ENCODE measurements at regions not wholly inside any gene's neighbourhood (a gene's known extent, or its start where the extent isn't known, plus 50 kb on each side); places are given as distances from the start of the nearest gene placed in this dataset.

DNA sequence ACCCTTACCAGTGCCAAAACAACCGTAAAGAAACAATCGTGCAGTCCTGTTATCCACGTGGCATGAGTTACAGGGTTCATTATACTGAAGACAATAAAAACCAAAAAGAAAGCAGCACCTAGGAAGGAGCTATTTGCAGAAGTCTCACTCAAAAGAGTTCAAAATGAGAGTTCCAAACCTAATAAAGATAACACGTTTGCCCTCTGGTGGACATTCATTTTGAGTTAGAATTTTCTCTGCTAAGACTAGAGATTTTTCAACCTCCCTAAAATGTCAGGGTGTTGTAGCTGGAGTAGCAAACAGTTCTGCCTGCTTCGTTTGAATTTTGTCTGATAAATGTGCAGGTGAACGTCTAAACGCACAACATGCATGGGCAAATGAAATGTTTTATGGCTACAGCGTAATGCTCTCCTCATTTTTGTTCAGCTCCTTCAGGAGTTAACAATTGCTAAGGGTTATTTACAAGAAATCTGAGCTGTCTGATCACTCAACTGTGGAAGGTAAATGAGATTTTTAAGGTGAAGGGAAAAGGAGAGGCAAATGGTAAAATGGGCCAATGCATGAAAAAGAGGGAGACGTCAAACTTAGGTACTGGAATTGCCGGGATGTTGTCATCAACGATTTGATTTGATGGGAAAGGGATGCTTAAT lies 1067.9 kb upstream of the EEF2KMT start:
- Histone ChIP-seq H3K36me3 (ENCODE audit: control insufficient read depth in 1 of 2, insufficient read depth in 2 of 2, low read length in 2 of 2) (no peaks in the 10 kb centered on the region), H3K4me1 (ENCODE audit: control insufficient read depth in 1 of 2, insufficient read depth in 2 of 2, low read length in 2 of 2) (no peaks in the 10 kb centered on the region), H3K27ac (ENCODE audit: low read depth, low read length) (no peak overlapping the region), H3K4me3 (ENCODE audit: low read depth in 1 of 2, low read length in 2 of 2) (no peak overlapping the region), H3K9me3 (ENCODE audit: control insufficient read depth in 1 of 2, low read length in 2 of 2) (no peaks in the 10 kb centered on the region), H3K27me3 (ENCODE audit: control insufficient read depth in 1 of 2, insufficient read depth in 2 of 2, low read length in 2 of 2) (no peaks in the 10 kb centered on the region), H3K9ac (ENCODE audit: low read depth in 1 of 2, low read length in 2 of 2) (no peak overlapping the region)

DNA sequence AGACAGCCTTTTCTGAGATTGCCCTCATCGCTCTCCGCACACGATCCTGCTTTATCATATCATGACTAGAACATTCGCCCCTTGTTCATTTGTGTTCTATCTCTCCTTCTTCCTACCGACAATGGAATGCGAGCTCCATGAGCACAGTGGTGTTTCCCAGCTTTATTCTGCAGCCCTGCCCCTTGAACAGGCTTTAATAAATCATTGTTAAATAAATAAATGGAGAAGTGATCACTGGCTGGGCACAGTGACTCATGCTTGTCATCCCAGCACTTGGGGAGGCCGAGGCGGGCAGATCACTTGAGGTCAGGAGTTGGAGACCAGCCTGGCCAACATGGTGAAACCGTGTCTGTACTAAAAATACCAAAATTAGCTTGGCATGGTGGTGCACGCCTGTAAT lies 1063.3 kb upstream of the EEF2KMT start:
- Histone ChIP-seq H3K4me3 (ENCODE audit: low read depth in 1 of 2, low read length in 2 of 2) (no peak overlapping the region), H3K27me3 (ENCODE audit: control insufficient read depth in 1 of 2, insufficient read depth in 2 of 2, low read length in 2 of 2) (no peaks in the 10 kb centered on the region), H3K9me3 (ENCODE audit: control insufficient read depth in 1 of 2, low read length in 2 of 2) (no peaks in the 10 kb centered on the region), H3K4me1 (ENCODE audit: control insufficient read depth in 1 of 2, insufficient read depth in 2 of 2, low read length in 2 of 2) (no peaks in the 10 kb centered on the region), H3K27ac (ENCODE audit: low read depth, low read length) (no peak overlapping the region), H3K9ac (ENCODE audit: low read depth in 1 of 2, low read length in 2 of 2) (no peak overlapping the region), H3K36me3 (ENCODE audit: control insufficient read depth in 1 of 2, insufficient read depth in 2 of 2, low read length in 2 of 2) (no peaks in the 10 kb centered on the region)

DNA sequence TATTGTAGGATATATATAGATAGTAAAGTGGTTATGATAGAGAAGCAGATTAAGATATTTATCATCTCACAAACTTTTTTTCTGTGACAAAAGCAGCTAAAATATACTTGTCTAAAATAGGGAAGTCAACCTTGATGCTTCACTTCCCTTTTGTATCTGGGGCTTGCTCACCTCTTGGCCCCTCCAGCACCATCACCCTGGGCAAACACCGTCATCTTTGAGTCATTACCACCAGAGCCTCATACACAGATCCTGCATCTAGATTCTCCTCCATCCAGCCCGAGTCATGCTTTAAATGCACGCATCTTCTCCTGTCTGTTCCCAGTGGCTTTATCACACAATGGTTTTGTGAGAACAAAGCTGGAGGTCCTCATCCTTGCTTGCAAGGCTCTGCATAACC lies 1062.7 kb upstream of the EEF2KMT start:
- Histone ChIP-seq H3K9me3 (ENCODE audit: control insufficient read depth in 1 of 2, low read length in 2 of 2) (no peaks in the 10 kb centered on the region), H3K27me3 (ENCODE audit: control insufficient read depth in 1 of 2, insufficient read depth in 2 of 2, low read length in 2 of 2) (no peaks in the 10 kb centered on the region), H3K36me3 (ENCODE audit: control insufficient read depth in 1 of 2, insufficient read depth in 2 of 2, low read length in 2 of 2) (no peaks in the 10 kb centered on the region), H3K4me3 (ENCODE audit: low read depth in 1 of 2, low read length in 2 of 2) (no peak overlapping the region), H3K9ac (ENCODE audit: low read depth in 1 of 2, low read length in 2 of 2) (no peak overlapping the region), H3K4me1 (ENCODE audit: control insufficient read depth in 1 of 2, insufficient read depth in 2 of 2, low read length in 2 of 2) (no peaks in the 10 kb centered on the region), H3K27ac (ENCODE audit: low read depth, low read length) (no peak overlapping the region)

DNA sequence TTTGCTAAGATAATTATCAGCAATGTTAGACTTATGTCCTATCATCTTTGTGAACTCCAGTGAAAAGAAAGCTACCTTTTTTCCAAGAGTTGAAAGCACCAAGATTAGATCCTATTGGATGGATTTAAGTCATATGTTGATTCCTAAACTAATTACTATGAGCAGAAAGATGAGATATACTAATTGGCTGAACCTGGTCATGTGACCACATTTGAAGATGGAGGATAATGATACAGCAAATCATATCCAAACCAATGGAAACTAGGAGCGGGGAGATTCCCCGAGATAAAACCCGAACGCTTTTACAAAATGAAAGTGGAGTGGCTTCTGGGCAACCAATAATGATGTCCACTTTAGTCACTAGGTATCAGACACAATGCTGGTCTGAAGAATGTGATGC lies 1060.2 kb upstream of the EEF2KMT start:
- Histone ChIP-seq H3K9me3 (ENCODE audit: control insufficient read depth in 1 of 2, low read length in 2 of 2) (no peaks in the 10 kb centered on the region), H3K4me3 (ENCODE audit: low read depth in 1 of 2, low read length in 2 of 2) (no peak overlapping the region), H3K27me3 (ENCODE audit: control insufficient read depth in 1 of 2, insufficient read depth in 2 of 2, low read length in 2 of 2) (no peaks in the 10 kb centered on the region), H3K36me3 (ENCODE audit: control insufficient read depth in 1 of 2, insufficient read depth in 2 of 2, low read length in 2 of 2) (no peaks in the 10 kb centered on the region), H3K9ac (ENCODE audit: low read depth in 1 of 2, low read length in 2 of 2) (no peak overlapping the region), H3K27ac (ENCODE audit: low read depth, low read length) (no peak overlapping the region), H3K4me1 (ENCODE audit: control insufficient read depth in 1 of 2, insufficient read depth in 2 of 2, low read length in 2 of 2) (no peaks in the 10 kb centered on the region)

DNA sequence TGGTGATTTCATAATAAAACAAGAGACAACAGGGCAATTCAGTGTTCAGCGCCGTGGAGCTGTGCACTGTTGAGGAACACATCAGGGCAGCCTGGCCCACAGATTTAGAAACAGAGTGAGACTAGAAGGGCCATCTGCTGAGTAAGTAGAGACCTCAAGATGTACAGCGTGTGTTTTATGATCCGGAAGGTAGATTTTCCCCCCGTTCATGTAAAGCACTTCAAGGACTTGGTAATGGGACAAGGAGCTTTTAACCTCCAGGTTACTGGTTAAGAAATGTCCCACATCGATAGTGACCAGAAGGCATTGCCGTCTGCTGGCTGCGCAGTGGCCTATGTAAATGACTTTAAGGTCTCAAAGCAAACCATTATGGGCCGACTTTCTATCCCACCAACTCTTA lies 1057.7 kb upstream of the EEF2KMT start:
- no peak overlapping the region for H3K9ac ChIP-seq (ENCODE audit: low read depth in 1 of 2, low read length in 2 of 2)
- no peaks in the 10 kb centered on the region for H3K36me3 ChIP-seq (ENCODE audit: control insufficient read depth in 1 of 2, insufficient read depth in 2 of 2, low read length in 2 of 2)
- H3K9me3 ChIP-seq (ENCODE audit: control insufficient read depth in 1 of 2, low read length in 2 of 2), result no peaks in the 10 kb centered on the region
- no peaks in the 10 kb centered on the region for H3K4me1 ChIP-seq (ENCODE audit: control insufficient read depth in 1 of 2, insufficient read depth in 2 of 2, low read length in 2 of 2)
- H3K27ac ChIP-seq (ENCODE audit: low read depth, low read length), result no peak overlapping the region
- no peak overlapping the region for H3K4me3 ChIP-seq (ENCODE audit: low read depth in 1 of 2, low read length in 2 of 2)
- H3K27me3 ChIP-seq (ENCODE audit: control insufficient read depth in 1 of 2, insufficient read depth in 2 of 2, low read length in 2 of 2), result no peaks in the 10 kb centered on the region

DNA sequence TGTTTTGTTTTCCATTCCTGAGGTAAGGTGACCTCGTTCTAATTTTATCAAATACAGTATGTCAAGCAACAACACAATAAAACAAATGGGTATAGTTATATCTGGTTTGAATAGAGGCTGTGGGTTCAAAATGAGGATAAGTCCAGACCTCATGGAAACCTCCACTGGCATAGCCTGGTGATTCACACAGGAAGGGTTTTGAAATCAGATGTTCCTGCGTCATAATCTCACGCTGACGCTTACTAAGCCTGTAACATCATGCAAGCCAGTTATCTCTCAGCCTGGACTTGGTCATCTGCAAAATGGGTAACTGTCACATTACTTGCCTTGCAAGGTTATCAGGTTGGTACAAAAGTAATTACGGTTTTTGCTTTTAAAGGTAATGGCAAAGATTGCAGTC lies 1056.3 kb upstream of the EEF2KMT start:
- Histone ChIP-seq H3K9me3 (ENCODE audit: control insufficient read depth in 1 of 2, low read length in 2 of 2) (no peaks in the 10 kb centered on the region), H3K9ac (ENCODE audit: low read depth in 1 of 2, low read length in 2 of 2) (no peak overlapping the region), H3K27ac (ENCODE audit: low read depth, low read length) (no peak overlapping the region), H3K4me3 (ENCODE audit: low read depth in 1 of 2, low read length in 2 of 2) (no peak overlapping the region), H3K4me1 (ENCODE audit: control insufficient read depth in 1 of 2, insufficient read depth in 2 of 2, low read length in 2 of 2) (no peaks in the 10 kb centered on the region), H3K36me3 (ENCODE audit: control insufficient read depth in 1 of 2, insufficient read depth in 2 of 2, low read length in 2 of 2) (no peaks in the 10 kb centered on the region), H3K27me3 (ENCODE audit: control insufficient read depth in 1 of 2, insufficient read depth in 2 of 2, low read length in 2 of 2) (no peaks in the 10 kb centered on the region)

DNA sequence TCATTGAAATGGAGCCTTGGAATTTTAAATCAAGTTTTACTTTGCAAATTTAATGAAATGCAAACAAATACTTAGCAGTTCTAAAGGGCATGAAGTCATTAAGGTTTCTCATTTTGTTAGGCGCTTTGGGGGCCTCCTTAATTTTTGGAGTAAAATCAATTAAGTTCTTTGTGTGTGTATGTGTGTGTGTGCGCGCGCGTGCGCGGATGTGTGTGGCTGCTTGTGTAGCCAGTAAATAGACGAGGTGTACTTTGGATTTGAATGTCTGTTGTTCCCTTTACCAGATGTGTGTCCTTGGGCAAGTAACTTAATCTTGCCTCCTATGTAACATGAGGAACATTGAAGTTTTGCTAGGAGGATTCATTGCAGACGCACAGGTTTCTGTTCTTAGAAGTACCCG lies 1051.4 kb upstream of the EEF2KMT start:
- Histone ChIP-seq H3K9ac (ENCODE audit: low read depth in 1 of 2, low read length in 2 of 2) (no peak overlapping the region), H3K27ac (ENCODE audit: low read depth, low read length) (no peak overlapping the region), H3K27me3 (ENCODE audit: control insufficient read depth in 1 of 2, insufficient read depth in 2 of 2, low read length in 2 of 2) (no peaks in the 10 kb centered on the region), H3K4me1 (ENCODE audit: control insufficient read depth in 1 of 2, insufficient read depth in 2 of 2, low read length in 2 of 2) (no peaks in the 10 kb centered on the region), H3K4me3 (ENCODE audit: low read depth in 1 of 2, low read length in 2 of 2) (no peak overlapping the region), H3K9me3 (ENCODE audit: control insufficient read depth in 1 of 2, low read length in 2 of 2) (no peaks in the 10 kb centered on the region), H3K36me3 (ENCODE audit: control insufficient read depth in 1 of 2, insufficient read depth in 2 of 2, low read length in 2 of 2) (no peaks in the 10 kb centered on the region)

DNA sequence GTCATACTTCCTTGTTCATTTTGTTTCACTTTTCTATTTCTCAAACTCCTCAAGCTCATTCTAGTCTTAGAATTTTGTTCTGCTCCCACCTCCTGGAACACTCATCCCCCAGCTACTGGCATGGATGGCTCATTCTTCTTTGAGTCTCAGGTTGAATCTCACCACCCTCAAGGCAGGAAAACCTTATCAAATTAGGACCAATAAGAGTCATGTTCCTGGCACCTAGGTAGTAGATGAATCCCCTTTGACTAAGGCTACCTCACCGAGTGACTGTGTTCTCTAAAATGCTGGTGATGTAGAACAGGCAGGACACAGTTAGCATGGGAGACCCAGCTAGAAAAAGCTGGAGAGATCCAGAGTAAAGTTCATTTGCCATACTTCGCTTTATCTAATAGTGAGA lies 1050.8 kb upstream of the EEF2KMT start:
- H3K4me3 ChIP-seq (ENCODE audit: low read depth in 1 of 2, low read length in 2 of 2), result no peak overlapping the region
- H3K9ac ChIP-seq (ENCODE audit: low read depth in 1 of 2, low read length in 2 of 2), result no peak overlapping the region
- no peaks in the 10 kb centered on the region for H3K4me1 ChIP-seq (ENCODE audit: control insufficient read depth in 1 of 2, insufficient read depth in 2 of 2, low read length in 2 of 2)
- H3K36me3 ChIP-seq (ENCODE audit: control insufficient read depth in 1 of 2, insufficient read depth in 2 of 2, low read length in 2 of 2), result no peaks in the 10 kb centered on the region
- H3K27ac ChIP-seq (ENCODE audit: low read depth, low read length), result no peak overlapping the region
- H3K27me3 ChIP-seq (ENCODE audit: control insufficient read depth in 1 of 2, insufficient read depth in 2 of 2, low read length in 2 of 2), result no peaks in the 10 kb centered on the region
- no peaks in the 10 kb centered on the region for H3K9me3 ChIP-seq (ENCODE audit: control insufficient read depth in 1 of 2, low read length in 2 of 2)

DNA sequence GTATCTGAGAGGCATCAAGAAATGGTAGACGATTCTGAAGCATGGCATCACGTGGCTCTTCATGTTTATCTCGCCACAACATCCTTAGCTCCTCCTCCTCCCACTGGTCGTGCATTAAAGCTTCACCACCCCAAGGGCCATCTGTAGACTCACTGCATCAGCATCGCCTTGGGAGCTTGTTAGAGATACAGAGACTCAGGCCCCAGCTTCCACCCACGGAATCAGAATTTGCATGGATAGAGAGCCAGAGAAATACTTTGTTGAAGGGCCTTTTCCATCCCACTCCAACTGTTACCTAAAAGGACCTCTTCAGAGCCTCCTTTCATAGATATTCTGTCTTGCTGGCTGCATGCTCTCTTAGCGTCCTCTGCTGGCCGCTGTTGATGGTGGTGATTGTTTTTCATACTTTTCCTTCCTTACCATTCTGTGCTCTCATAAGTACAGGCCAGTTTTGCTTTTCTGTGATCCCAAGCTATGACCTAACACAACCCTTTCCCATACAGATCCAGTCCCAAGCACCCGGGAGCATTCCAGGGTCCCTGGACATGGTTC lies 1049.4 kb upstream of the EEF2KMT start:
- Histone ChIP-seq H3K4me1 (ENCODE audit: control insufficient read depth in 1 of 2, insufficient read depth in 2 of 2, low read length in 2 of 2) (no peaks in the 10 kb centered on the region), H3K27me3 (ENCODE audit: control insufficient read depth in 1 of 2, insufficient read depth in 2 of 2, low read length in 2 of 2) (no peaks in the 10 kb centered on the region), H3K9ac (ENCODE audit: low read depth in 1 of 2, low read length in 2 of 2) (no peak overlapping the region), H3K4me3 (ENCODE audit: low read depth in 1 of 2, low read length in 2 of 2) (no peak overlapping the region), H3K9me3 (ENCODE audit: control insufficient read depth in 1 of 2, low read length in 2 of 2) (no peaks in the 10 kb centered on the region), H3K36me3 (ENCODE audit: control insufficient read depth in 1 of 2, insufficient read depth in 2 of 2, low read length in 2 of 2) (no peaks in the 10 kb centered on the region), H3K27ac (ENCODE audit: low read depth, low read length) (no peak overlapping the region)

DNA sequence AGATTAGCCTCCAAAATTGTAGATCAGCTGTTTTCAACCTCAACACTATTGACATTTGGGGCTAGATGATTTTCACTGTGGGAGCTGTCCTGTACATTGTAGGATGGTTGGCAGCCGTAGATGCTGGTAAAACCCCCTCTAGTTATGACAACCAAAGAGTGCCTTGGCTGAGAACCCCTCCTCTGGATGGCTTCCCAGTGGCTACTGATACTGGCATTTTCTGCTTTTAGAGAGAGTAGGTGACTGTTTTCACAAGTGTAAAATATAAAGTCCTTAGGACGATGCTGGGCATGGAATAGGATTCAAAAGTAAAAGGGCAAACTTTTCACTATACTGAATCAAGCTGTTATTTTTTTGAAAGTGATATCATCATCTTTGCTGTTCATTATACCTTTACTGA lies 1048.8 kb upstream of the EEF2KMT start:
- no peaks in the 10 kb centered on the region for H3K27me3 ChIP-seq (ENCODE audit: control insufficient read depth in 1 of 2, insufficient read depth in 2 of 2, low read length in 2 of 2)
- no peak overlapping the region for H3K9ac ChIP-seq (ENCODE audit: low read depth in 1 of 2, low read length in 2 of 2)
- H3K27ac ChIP-seq (ENCODE audit: low read depth, low read length), result no peak overlapping the region
- no peaks in the 10 kb centered on the region for H3K4me1 ChIP-seq (ENCODE audit: control insufficient read depth in 1 of 2, insufficient read depth in 2 of 2, low read length in 2 of 2)
- no peaks in the 10 kb centered on the region for H3K9me3 ChIP-seq (ENCODE audit: control insufficient read depth in 1 of 2, low read length in 2 of 2)
- H3K4me3 ChIP-seq (ENCODE audit: low read depth in 1 of 2, low read length in 2 of 2), result no peak overlapping the region
- no peaks in the 10 kb centered on the region for H3K36me3 ChIP-seq (ENCODE audit: control insufficient read depth in 1 of 2, insufficient read depth in 2 of 2, low read length in 2 of 2)

DNA sequence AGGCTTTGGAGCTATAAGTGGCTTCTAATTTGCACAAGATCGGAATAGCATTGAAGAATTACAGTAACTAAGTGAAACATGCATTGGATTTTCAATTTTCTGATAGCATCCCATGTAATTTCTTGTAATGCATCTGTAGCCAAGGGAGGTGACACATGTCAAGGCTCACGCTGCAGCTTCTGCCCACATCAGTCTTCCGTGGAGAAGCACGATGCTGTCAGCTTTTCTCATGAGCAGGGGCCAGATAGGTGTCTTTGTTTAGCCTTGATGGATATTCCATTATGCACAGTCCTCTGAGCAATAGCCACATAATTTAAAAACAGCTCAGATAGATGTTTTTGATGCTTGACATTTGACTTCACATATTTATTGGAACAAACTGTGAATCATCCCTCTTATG lies 1046.9 kb upstream of the EEF2KMT start:
- H3K27ac ChIP-seq (ENCODE audit: low read depth, low read length), result no peak overlapping the region
- H3K4me1 ChIP-seq (ENCODE audit: control insufficient read depth in 1 of 2, insufficient read depth in 2 of 2, low read length in 2 of 2), result no peaks in the 10 kb centered on the region
- H3K4me3 ChIP-seq (ENCODE audit: low read depth in 1 of 2, low read length in 2 of 2), result no peak overlapping the region
- no peaks in the 10 kb centered on the region for H3K9me3 ChIP-seq (ENCODE audit: control insufficient read depth in 1 of 2, low read length in 2 of 2)
- H3K9ac ChIP-seq (ENCODE audit: low read depth in 1 of 2, low read length in 2 of 2), result no peak overlapping the region
- no peaks in the 10 kb centered on the region for H3K27me3 ChIP-seq (ENCODE audit: control insufficient read depth in 1 of 2, insufficient read depth in 2 of 2, low read length in 2 of 2)
- no peaks in the 10 kb centered on the region for H3K36me3 ChIP-seq (ENCODE audit: control insufficient read depth in 1 of 2, insufficient read depth in 2 of 2, low read length in 2 of 2)
